Stomach (tissue), 8 donors: ENCODE measurements at regions not wholly inside any gene's neighbourhood (a gene's known extent, or its start where the extent isn't known, plus 50 kb on each side); places are given as distances from the start of the nearest gene placed in this dataset.

ENCODE experiments used
- DNase-seq, 2 donors: peaks; one replicate each; pipeline versions ENCODE4 v3.0.0 to v3.0.0-alpha.2; 2013 to 2019
- H3K27ac ChIP-seq, 5 donors: fragments of 200-600 bp in 4 of 5; sonication (generic) in 4 of 5; one replicate each; pipeline ENCODE4 v1.5.1; 2013 to 2019; ENCODE audit warnings: mild to moderate bottlenecking in 1 of 5, moderate library complexity in 1 of 5
- H3K27me3 ChIP-seq, 3 donors: fragments of 200-600 bp; sonication (generic); one replicate each; pipeline ENCODE4 v1.5.1; 2017 to 2019; ENCODE audit warnings: mixed run types in 1 of 3
- H3K36me3 ChIP-seq, 4 donors: fragments of 200-600 bp; sonication (generic); 1 replicate in 3 of 4; 2 replicates in 1 of 4; pipeline ENCODE4 v1.5.1; 2016 to 2019
- H3K4me1 ChIP-seq, 4 donors: fragments of 200-600 bp; sonication (generic); one replicate each; pipeline ENCODE4 v1.5.1; 2016 to 2019
- H3K4me3 ChIP-seq, 4 donors: fragments of 200-600 bp; sonication (generic) in 3 of 4; one replicate each; pipeline ENCODE4 v1.5.1; 2016 to 2019; ENCODE audit warnings: mild to moderate bottlenecking in 1 of 4
- H3K9me3 ChIP-seq, 4 donors: fragments of 200-600 bp; sonication (generic); one replicate each; pipeline ENCODE4 v1.5.1; 2016 to 2019
- EP300 ChIP-seq: sonication (generic); formaldehyde crosslinking; IDR thresholded peaks from one replicate; pipeline ENCODE4 v1.6.1; 2017; ENCODE audit warnings: antibody characterized with exemption
- POLR2A ChIP-seq, 4 donors: fragments of 450-650 bp; IDR thresholded peaks; one replicate each; pipeline ENCODE4 v1.6.1; 2016; ENCODE audit warnings: antibody characterized with exemption in 4 of 4, control low read depth in 2 of 4, mild to moderate bottlenecking in 1 of 4, moderate library complexity in 1 of 4
- POLR2AphosphoS5 ChIP-seq, 3 donors: sonication (generic); formaldehyde crosslinking; IDR thresholded peaks; one replicate each; pipeline ENCODE4 v1.6.1; 2016; ENCODE audit warnings: antibody characterized with exemption in 3 of 3
- WGBS, 5 donors: extraction: QIAGEN DNeasy Blood & Tissue Kit in 3 of 5; methylation state at CpG; one replicate each; pipeline versions ENCODE4 v1.1.5 to v1.1.7; 2013 to 2018; 5-methylcytosine and 5-hydroxymethylcytosine counted together
- intact Hi-C: fragments of 100-400 bp; cut with DNase I; formaldehyde crosslinking; loops from one replicate; pipeline ENCODE4 v1.15.1; 2023; ENCODE audit warnings: low total_unique reads
- TF ChIP-seq, protein P1 (sequence below), 7 experiments: fragments of 450-650 bp in 4 of 7; fragments of 200-600 bp in 3 of 7; sonication (generic) in 3 of 7; IDR thresholded peaks; one replicate each; pipeline ENCODE4 v1.5.1; 2016 to 2019; ENCODE audit warnings: antibody characterized with exemption in 7 of 7, control low read depth in 2 of 7, mild to moderate bottlenecking in 1 of 7
- donor health status: healthy with polysubstance abuse.
- donor health status: Bipolar disorder and iron deficiency.
- donor health status: healthy.

DNA sequence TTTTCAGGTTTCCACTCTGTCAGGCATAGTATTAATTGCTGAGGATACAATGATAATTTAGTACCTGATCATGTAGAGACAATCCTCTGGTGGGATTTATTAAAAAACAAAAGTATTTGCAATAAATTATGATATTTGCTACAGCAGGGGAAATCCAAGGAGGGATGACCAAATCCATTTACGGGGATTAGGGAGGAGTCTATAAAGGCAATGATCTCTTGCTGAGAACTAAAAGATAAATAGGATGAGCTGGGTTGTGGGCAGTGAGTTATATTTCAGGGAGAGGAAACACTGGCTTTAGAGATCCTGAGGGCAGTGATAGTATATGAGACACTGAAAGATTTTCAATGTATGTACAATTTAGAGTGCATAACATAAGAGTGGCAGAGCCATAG is 305.5 kb downstream of the GPR37 start:
- H3K9me3 ChIP-seq, result no peaks in the 10 kb centered on the region
- 71 to 88% (median 82%) methylated on average over 1 of the region's 1 CpG for WGBS, 5 donors
- H3K27me3 ChIP-seq, result no peaks in the 10 kb centered on the region
- peaks cover 0 to 12% (median 0%) of the 10 kb centered on the region in 4 donors for H3K4me1 ChIP-seq
- intact Hi-C loops, result no loop called here
- no peak overlapping the region for H3K4me3 ChIP-seq
- DNase-seq, result no peak
- H3K36me3 ChIP-seq, result no peaks in the 10 kb centered on the region
- TF ChIP-seq EP300 (no peak), POLR2AphosphoS5 (IDR thresholded peaks at IDR 0.05) (no peak), POLR2A (IDR thresholded peaks at IDR 0.05) (no peak)
- TF ChIP-seq, protein P1, sequence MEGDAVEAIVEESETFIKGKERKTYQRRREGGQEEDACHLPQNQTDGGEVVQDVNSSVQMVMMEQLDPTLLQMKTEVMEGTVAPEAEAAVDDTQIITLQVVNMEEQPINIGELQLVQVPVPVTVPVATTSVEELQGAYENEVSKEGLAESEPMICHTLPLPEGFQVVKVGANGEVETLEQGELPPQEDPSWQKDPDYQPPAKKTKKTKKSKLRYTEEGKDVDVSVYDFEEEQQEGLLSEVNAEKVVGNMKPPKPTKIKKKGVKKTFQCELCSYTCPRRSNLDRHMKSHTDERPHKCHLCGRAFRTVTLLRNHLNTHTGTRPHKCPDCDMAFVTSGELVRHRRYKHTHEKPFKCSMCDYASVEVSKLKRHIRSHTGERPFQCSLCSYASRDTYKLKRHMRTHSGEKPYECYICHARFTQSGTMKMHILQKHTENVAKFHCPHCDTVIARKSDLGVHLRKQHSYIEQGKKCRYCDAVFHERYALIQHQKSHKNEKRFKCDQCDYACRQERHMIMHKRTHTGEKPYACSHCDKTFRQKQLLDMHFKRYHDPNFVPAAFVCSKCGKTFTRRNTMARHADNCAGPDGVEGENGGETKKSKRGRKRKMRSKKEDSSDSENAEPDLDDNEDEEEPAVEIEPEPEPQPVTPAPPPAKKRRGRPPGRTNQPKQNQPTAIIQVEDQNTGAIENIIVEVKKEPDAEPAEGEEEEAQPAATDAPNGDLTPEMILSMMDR (IDR thresholded peaks at IDR 0.05), result no peak
- H3K27ac ChIP-seq, result peak overlapping the region in 2 of 5 donors; percentile 29 to 39

DNA sequence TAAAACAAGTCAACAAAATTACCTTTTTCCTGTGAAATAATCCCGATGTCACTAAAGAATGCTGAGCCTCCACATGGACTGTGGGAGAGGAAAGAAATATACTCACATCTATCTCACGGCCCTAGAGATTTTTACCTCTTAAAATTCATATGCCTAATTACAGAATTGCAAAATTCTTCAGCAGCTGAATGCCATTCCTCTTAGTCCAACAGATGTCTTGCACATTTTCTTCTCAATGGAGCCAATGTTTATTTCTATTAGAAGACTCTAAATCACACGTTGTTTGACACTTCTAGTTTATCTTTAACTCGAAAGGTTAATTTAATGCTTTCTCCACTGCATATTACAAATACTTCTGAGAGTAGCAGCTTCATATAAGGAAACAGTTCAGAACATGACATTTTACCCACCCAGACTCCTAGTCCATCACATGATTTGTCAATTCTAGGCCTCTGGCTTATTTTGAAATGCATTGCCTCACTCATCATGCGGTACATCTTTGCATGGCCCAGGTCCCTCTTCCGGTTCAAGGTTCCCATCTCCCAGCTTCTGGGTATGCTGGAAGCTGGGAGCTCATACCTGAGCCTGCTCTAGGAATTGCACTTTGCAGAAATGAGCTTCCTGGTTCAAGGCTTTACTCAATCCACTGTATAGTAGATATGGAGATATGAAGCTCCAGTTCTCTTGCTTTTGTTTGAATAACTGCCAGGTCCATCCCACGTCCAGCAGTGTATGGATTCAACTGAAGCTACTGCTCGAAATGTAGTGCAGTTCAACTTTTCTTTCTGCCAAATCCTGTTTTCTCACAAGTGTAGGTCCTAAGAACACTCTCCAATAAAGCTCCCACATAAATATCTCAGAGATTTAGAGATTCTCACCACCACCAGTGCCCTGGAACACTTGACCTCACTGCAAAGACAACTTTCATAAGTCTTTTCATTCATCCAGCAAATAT is 306.2 kb downstream of the GPR37 start:
- TF ChIP-seq, protein P1 (IDR thresholded peaks at IDR 0.05), result no peak
- no peak for TF ChIP-seq POLR2A (IDR thresholded peaks at IDR 0.05)
- TF ChIP-seq EP300, result no peak
- peak in 1 of 3 donors; percentile 26 for TF ChIP-seq POLR2AphosphoS5 (IDR thresholded peaks at IDR 0.05)
- no peaks in the 10 kb centered on the region for H3K27me3 ChIP-seq
- H3K4me3 ChIP-seq, result no peak overlapping the region
- intact Hi-C loops, result no loop called here
- WGBS, 5 donors, result 33 to 46% (median 40%) methylated on average over 8 of the region's 8 CpGs
- DNase-seq, result peak in 1 of 2 donors; percentile 62
- H3K36me3 ChIP-seq, result no peaks in the 10 kb centered on the region
- peak overlapping the region in 3 of 5 donors; percentile 26 to 39 (median 29) for H3K27ac ChIP-seq
- H3K9me3 ChIP-seq, result no peaks in the 10 kb centered on the region
- H3K4me1 ChIP-seq, result peaks cover 0 to 12% (median 0%) of the 10 kb centered on the region in 4 donors

DNA sequence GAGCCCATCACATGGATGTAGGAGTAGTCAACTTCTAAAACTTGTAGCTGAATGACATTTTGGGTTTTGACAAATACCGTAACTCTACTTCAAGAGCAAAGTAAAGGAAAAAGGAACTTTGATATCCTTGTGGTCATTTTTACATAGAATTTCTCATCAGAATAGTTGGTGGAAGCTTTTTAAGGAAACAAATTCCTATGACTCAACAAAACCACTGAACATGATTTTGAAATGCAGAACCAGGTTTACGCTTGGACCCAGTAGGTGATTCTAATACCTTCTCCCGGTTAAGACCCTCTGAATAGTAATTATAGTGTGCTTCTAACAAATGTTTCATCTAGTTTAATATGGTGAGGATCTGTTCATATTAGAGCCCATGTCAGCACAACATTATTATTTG is 307.8 kb downstream of the GPR37 start:
- peaks cover 0 to 12% (median 0%) of the 10 kb centered on the region in 4 donors for H3K4me1 ChIP-seq
- DNase-seq, result no peak
- TF ChIP-seq, protein P1 (IDR thresholded peaks at IDR 0.05), result no peak
- no peak for TF ChIP-seq EP300
- TF ChIP-seq POLR2A (IDR thresholded peaks at IDR 0.05), result no peak
- no peaks in the 10 kb centered on the region for H3K9me3 ChIP-seq
- intact Hi-C loops, result no loop called here
- H3K4me3 ChIP-seq, result no peak overlapping the region
- no peak overlapping the region for H3K27ac ChIP-seq
- no peaks in the 10 kb centered on the region for H3K27me3 ChIP-seq
- no peaks in the 10 kb centered on the region for H3K36me3 ChIP-seq
- WGBS, 5 donors, result 86 to 94% (median 89%) methylated on average over 3 of the region's 3 CpGs

DNA sequence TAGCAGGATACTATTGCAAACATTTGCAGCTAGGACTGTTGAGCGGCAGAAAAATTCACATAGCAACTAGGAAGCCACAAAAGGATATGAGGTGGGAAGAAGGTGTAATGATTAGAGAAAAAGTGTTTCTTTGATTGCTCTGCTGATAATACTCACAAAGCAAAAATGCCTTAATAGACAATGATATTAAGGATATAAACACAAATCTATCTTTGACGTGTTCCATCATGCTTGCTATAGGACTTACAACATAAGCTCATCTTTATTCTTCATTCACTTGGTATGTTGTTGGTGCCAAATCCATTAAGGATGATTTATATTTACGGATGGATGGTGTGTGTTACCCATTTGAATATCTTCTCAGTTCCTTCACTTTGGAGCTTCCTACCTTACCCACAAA is 309.3 kb downstream of the GPR37 start:
- Histone ChIP-seq H3K4me3 (no peak overlapping the region), H3K4me1 (peaks cover 0 to 12% (median 0%) of the 10 kb centered on the region in 4 donors), H3K36me3 (no peaks in the 10 kb centered on the region), H3K9me3 (no peaks in the 10 kb centered on the region), H3K27me3 (no peaks in the 10 kb centered on the region), H3K27ac (no peak overlapping the region)
- no peak for DNase-seq
- WGBS, 5 donors, result 82 to 91% (median 86%) methylated on average over 3 of the region's 3 CpGs
- TF ChIP-seq EP300, result no peak
- TF ChIP-seq POLR2AphosphoS5 (IDR thresholded peaks at IDR 0.05), result no peak
- no peak for TF ChIP-seq POLR2A (IDR thresholded peaks at IDR 0.05)
- TF ChIP-seq, protein P1 (IDR thresholded peaks at IDR 0.05), result no peak
- intact Hi-C loops, result no loop called here
